Skeletal muscle satellite cell (primary cell): ENCODE measurements at regions not wholly inside any gene's neighbourhood (a gene's known extent, or its start where the extent isn't known, plus 50 kb on each side); places are given as distances from the start of the nearest gene placed in this dataset.

Experiments used
- H3K27me3 ChIP-seq: 2 replicates; pipeline ENCODE4 v1.7.0; 2013; ENCODE audit warnings: low read length; ENCODE audit not compliant: control insufficient read depth, insufficient read depth
- H3K36me3 ChIP-seq: 2 replicates; pipeline ENCODE4 v1.7.0; 2013; ENCODE audit warnings: mild to moderate bottlenecking, control low read depth, low read length; ENCODE audit not compliant: insufficient read depth
- H3K4me1 ChIP-seq: 2 replicates; pipeline ENCODE4 v1.7.0; 2013; ENCODE audit warnings: low read length; ENCODE audit not compliant: control insufficient read depth, insufficient read depth
- H3K4me2 ChIP-seq: 2 replicates; pipeline ENCODE4 v1.7.0; 2013; ENCODE audit warnings: mild to moderate bottlenecking, low read length
- H3K4me3 ChIP-seq: 2 replicates; pipeline ENCODE4 v1.7.0; 2013; ENCODE audit warnings: low read length
- H3K9ac ChIP-seq: 2 replicates; pipeline ENCODE4 v1.7.0; 2013; ENCODE audit warnings: mild to moderate bottlenecking, low read depth, low read length, moderate library complexity
- H3K9me3 ChIP-seq: replicated peaks from 2 replicates; pipeline ENCODE4 v1.7.0; 2013; ENCODE audit warnings: mild to moderate bottlenecking, control low read depth, low read length

DNA sequence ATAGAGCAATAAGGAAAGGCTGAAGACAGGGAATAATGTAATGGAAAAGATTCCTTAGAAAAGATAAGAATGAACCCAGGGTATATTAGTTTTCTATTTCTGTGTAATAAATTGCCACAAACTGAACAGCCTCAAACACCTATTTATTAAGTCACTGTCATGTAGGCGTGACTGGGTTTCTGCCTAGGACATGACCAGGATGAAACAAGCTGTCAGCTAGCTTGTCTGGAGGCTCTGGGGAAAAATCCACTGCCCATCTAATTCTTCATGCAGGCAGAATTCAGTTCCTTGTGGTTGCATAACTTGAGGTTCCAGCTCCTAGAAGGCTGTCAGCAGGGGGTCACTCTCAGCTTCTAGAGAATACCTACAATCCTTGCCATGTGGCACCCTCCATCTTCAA is 277.7 kb downstream of the TMA16 start:
- no peak overlapping the region for H3K4me3 ChIP-seq
- no peaks in the 10 kb centered on the region for H3K36me3 ChIP-seq
- no peak overlapping the region for H3K4me2 ChIP-seq
- H3K9me3 ChIP-seq: no peaks in the 10 kb centered on the region
- H3K4me1 ChIP-seq: no peaks in the 10 kb centered on the region
- no peak overlapping the region for H3K9ac ChIP-seq
- H3K27me3 ChIP-seq: no peaks in the 10 kb centered on the region

DNA sequence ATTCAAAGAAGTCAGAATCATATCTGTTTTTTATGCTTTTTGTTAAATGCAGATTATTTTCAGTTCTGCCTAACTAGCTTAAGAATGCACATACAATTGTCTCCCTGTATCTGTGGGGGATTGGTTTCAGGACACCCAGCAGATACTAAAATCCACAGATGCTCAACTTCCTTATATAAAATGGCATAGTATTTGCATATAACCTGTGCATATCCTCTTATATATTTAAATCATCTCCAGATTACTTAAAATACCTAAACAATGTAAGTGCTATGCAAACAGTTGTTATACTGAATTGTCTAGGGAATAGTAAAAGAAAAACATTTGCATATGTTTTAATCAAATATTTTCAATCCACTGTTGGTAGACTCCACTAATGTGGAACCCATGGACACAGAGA is 279.4 kb downstream of the TMA16 start:
- H3K4me1 ChIP-seq: no peaks in the 10 kb centered on the region

DNA sequence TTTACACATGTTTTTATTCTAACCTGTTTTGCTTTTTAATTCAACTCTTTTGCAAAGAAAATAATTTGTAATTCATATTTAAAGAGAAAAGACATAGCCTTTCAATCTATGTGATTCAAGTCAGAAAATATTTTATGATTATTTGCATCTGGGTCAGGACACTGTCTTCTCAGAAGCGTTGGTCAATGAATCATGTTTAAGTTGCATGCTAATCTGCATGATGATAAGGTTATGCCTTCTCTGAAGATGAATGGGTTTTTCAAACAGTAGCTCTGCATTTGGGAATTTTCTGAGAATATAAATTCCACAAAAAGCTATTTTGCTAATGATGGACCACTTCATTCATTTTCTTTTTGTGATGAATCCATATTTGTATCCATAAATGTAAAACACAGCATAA is 282.5 kb downstream of the TMA16 start:
- no peaks in the 10 kb centered on the region for H3K9me3 ChIP-seq
- H3K4me1 ChIP-seq: no peaks in the 10 kb centered on the region
- H3K36me3 ChIP-seq: no peaks in the 10 kb centered on the region

More for the DNA sequence above, 279.4 kb downstream of the TMA16 start:
- Histone ChIP-seq H3K4me3 (no peak overlapping the region), H3K9ac (no peak overlapping the region), H3K27me3 (no peaks in the 10 kb centered on the region), H3K4me2 (no peak overlapping the region), H3K9me3 (no peaks in the 10 kb centered on the region), H3K36me3 (no peaks in the 10 kb centered on the region)

DNA sequence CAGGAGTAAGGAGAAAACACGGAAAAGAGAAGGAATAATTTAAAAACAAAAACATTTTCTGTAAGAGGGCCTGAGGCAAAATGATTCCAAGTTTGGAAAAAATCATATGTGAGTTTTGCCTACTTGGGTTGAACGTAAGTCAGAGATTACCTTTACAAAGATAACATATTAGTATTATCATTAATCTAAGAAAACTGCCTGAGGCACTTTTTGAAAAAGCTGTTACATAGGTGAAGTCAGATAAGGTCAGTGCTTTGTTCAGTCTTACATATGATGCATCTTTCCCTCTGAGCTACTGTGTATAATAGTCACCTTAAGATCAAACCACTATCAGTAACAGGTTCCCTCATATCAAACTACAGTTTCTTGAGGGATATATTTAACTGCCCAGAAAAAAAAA is 287.2 kb downstream of the TMA16 start:
- Histone ChIP-seq H3K9me3 (no peaks in the 10 kb centered on the region), H3K27me3 (no peaks in the 10 kb centered on the region), H3K4me1 (no peaks in the 10 kb centered on the region), H3K4me3 (no peak overlapping the region), H3K9ac (no peak overlapping the region), H3K36me3 (no peaks in the 10 kb centered on the region), H3K4me2 (no peak overlapping the region)

More for the DNA sequence above, 282.5 kb downstream of the TMA16 start:
- no peak overlapping the region for H3K4me3 ChIP-seq
- no peaks in the 10 kb centered on the region for H3K27me3 ChIP-seq
- no peak overlapping the region for H3K9ac ChIP-seq
- H3K4me2 ChIP-seq: no peak overlapping the region

DNA sequence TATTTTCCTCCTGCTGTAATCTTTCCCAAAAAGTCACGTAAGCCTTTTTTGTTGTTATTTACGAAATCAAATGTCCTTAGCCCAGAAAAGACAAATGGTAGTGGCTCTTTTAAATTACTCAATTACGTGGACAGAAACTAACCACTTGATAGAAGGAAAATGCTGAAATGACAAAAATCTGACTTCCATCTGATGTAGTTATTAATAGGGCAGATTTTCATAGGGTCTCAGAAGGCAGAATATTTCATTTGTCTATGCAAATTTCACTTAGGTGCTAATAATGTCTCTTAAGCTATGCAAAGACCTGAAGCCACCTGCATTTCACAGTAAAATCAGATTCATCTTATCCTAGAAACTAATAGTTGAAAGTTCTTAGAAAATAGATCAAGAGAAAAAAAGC is 295.7 kb downstream of the TMA16 start:
- no peaks in the 10 kb centered on the region for H3K27me3 ChIP-seq
- no peak overlapping the region for H3K9ac ChIP-seq
- no peaks in the 10 kb centered on the region for H3K9me3 ChIP-seq

DNA sequence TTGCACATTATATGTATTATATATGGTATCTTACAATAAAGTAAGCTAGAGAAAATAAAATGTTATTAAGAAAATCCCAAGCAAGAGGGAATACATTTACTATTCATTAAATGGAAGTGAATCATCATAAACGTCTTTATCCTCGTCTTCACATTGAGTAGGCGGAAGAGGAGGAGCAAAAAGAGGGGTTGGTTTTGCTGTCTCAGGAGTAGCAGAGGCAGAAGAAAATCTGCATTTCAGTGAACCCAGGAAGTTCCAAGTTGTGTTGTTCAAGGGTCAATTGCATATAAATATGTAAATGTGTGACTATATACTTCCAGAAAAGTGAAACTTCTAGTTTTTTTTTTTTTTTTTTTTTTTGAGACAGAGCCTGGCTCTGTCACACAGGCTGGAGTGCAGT is 301.4 kb downstream of the TMA16 start:
- Histone ChIP-seq H3K4me3 (no peak overlapping the region), H3K27me3 (no peaks in the 10 kb centered on the region), H3K36me3 (no peaks in the 10 kb centered on the region), H3K4me2 (no peak overlapping the region), H3K4me1 (no peaks in the 10 kb centered on the region), H3K9ac (no peak overlapping the region), H3K9me3 (no peaks in the 10 kb centered on the region)

More for the DNA sequence above, 295.7 kb downstream of the TMA16 start:
- H3K4me2 ChIP-seq: no peak overlapping the region
- H3K36me3 ChIP-seq: no peaks in the 10 kb centered on the region
- H3K4me3 ChIP-seq: no peak overlapping the region
- no peaks in the 10 kb centered on the region for H3K4me1 ChIP-seq

DNA sequence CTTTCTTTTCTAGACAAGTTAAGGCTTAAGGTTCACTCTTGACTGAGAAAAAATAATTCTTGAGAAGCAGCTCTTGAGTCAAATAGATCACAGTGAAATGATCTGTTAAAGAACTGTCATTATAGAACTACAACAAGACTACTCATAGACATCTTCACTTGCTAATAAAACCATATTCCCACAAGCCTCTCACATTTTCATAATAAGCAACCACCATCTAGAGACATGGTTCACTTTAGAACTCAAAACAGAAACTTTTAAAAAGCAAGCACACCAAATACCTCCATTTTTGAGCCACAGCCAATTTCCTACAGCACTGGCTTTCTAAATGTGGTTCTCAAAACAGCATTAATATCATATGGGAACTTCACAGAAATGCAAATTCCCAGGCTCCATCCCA is 309.5 kb downstream of the TMA16 start:
- no peaks in the 10 kb centered on the region for H3K9me3 ChIP-seq
- no peak overlapping the region for H3K9ac ChIP-seq
- no peaks in the 10 kb centered on the region for H3K27me3 ChIP-seq
- H3K4me3 ChIP-seq: no peak overlapping the region
- no peaks in the 10 kb centered on the region for H3K4me1 ChIP-seq
- H3K4me2 ChIP-seq: no peak overlapping the region
- H3K36me3 ChIP-seq: no peaks in the 10 kb centered on the region

DNA sequence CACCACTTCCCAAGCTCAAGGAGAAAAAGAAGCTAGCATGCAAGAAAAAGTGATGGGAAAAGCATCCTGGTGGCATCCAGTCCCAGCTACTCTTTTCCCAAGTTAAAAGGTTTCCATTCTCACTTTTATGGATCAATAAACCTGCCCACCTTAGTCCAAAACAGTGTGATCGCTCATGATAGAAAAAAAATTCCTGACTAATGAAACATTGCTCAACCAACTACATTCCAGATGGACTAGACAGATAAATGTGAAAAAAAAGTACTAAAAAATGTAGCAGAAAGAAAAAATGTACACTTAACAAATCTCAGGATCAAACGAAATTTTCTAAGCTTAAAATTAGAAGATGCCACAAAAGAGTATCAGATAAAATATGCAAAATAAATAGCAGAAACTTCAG is 312.2 kb downstream of the TMA16 start:
- Histone ChIP-seq H3K9me3 (no peaks in the 10 kb centered on the region), H3K36me3 (no peaks in the 10 kb centered on the region), H3K9ac (no peak overlapping the region)

DNA sequence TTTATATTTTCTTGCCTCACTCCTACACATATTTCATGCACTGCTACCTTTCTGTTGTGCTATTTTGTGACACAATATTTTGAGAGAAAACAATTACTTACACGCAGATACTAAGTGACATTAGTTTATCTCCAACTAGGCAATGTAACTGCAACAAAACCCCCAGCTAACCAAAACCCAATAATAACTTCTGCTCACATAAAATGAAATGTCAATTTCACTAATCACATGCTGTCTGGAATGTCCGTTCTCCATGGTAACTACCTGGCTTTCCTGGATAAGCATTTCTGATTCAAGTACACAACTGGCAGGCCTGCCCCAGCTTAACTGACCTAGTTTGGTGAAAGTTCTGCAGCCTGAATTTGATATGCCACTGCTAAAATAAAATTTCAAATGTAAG is 313.5 kb downstream of the TMA16 start:
- Histone ChIP-seq H3K4me3 (no peak overlapping the region), H3K9ac (no peak overlapping the region), H3K4me1 (no peaks in the 10 kb centered on the region), H3K4me2 (no peak overlapping the region), H3K9me3 (no peaks in the 10 kb centered on the region), H3K27me3 (no peaks in the 10 kb centered on the region), H3K36me3 (no peaks in the 10 kb centered on the region)

More for the DNA sequence above, 312.2 kb downstream of the TMA16 start:
- no peaks in the 10 kb centered on the region for H3K27me3 ChIP-seq
- H3K4me2 ChIP-seq: no peak overlapping the region
- H3K4me1 ChIP-seq: no peaks in the 10 kb centered on the region
- H3K4me3 ChIP-seq: no peak overlapping the region

DNA sequence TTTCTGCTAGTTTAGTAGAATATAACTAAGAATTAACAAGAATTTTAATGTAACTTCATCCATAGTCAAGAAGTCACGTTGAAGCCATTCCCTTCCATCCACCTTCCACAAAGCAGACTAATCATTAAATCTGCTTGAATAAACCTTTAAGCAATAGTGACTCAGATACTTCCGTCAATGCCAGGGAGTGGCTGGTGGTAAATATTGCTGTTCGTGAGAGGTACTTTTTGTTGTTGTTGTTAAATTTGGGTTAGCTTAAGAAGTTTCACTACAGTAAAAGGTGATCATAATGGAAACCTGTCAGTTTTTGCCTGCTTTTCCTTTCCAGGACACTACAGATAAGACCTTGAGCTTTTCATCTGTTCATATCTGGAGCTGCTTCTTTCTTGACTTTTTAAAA is 316.3 kb downstream of the TMA16 start:
- no peak overlapping the region for H3K4me3 ChIP-seq
- no peaks in the 10 kb centered on the region for H3K36me3 ChIP-seq
- no peaks in the 10 kb centered on the region for H3K4me1 ChIP-seq
- no peaks in the 10 kb centered on the region for H3K9me3 ChIP-seq
- H3K4me2 ChIP-seq: no peak overlapping the region
- no peak overlapping the region for H3K9ac ChIP-seq
- no peaks in the 10 kb centered on the region for H3K27me3 ChIP-seq

DNA sequence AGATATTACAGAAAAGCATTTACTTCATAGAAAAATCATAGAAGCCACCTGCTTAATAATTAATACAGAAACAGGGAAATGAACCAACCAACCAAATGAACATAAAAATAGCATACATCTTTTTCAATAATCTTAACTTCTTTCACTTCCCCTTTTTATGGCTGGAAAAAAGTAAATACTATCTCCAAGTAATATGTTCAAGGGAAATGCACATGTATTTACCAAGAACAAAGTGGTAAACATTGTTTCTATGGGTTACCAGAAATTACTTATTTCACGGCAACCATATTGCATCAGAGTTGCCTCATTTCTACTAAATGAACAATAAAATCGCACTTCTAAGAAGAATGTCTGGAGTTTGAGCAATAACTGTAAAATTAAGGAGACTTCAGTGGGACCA is 321.3 kb downstream of the TMA16 start:
- Histone ChIP-seq H3K4me3 (no peak overlapping the region), H3K36me3 (no peaks in the 10 kb centered on the region), H3K9me3 (no peaks in the 10 kb centered on the region), H3K9ac (no peak overlapping the region), H3K27me3 (no peaks in the 10 kb centered on the region), H3K4me2 (no peak overlapping the region), H3K4me1 (no peaks in the 10 kb centered on the region)

DNA sequence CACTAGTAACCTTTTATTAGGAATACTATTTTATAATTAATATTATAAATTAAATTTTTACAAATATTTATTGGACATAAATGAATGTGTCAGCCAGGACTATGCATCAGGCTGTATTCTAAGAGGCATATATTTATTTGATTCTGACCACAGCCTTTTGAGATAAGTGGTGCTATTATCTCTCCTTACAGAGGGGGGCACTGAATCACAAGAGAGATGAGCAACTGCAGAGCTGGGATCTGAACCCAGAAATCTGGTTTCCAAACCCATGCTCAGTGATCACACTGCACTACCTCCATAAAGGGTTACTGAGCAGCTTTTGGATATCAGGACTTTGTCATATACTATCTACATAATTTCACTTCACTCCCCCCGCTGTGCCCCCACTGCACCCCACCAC is 322.0 kb downstream of the TMA16 start:
- no peaks in the 10 kb centered on the region for H3K9me3 ChIP-seq
- H3K4me1 ChIP-seq: no peaks in the 10 kb centered on the region
- H3K27me3 ChIP-seq: no peaks in the 10 kb centered on the region
- H3K4me2 ChIP-seq: no peak overlapping the region
- no peak overlapping the region for H3K9ac ChIP-seq
- H3K4me3 ChIP-seq: no peak overlapping the region
- no peaks in the 10 kb centered on the region for H3K36me3 ChIP-seq
